Peyer's patch (tissue), 4 donors: ENCODE measurements at regions not wholly inside any gene's neighbourhood (a gene's known extent, or its start where the extent isn't known, plus 50 kb on each side); places are given as distances from the start of the nearest gene placed in this dataset.
A peak's percentile ranks its signal among the peaks of the same experiment; 100 is the strongest.

Experiments
- DNase-seq, 3 donors: peaks; one replicate each; pipeline ENCODE4 v3.0.0-alpha.2; 2017 to 2019
- H3K27ac ChIP-seq, 4 donors: fragments of 200-600 bp; sonication (generic); one replicate each; pipeline ENCODE4 v1.5.1; 2016 to 2019
- H3K27me3 ChIP-seq, 2 donors: fragments of 200-600 bp; sonication (generic); one replicate each; pipeline ENCODE4 v1.5.1; 2019
- H3K36me3 ChIP-seq, 3 donors: fragments of 200-600 bp; sonication (generic); one replicate each; pipeline ENCODE4 v1.5.1; 2016 to 2019
- H3K4me1 ChIP-seq, 4 donors: fragments of 200-600 bp; sonication (generic); one replicate each; pipeline ENCODE4 v1.5.1; 2016 to 2019
- H3K4me3 ChIP-seq, 4 donors: fragments of 200-600 bp; sonication (generic); 1 replicate in 3 of 4; 2 replicates in 1 of 4; pipeline ENCODE4 v1.5.1; 2016 to 2019; ENCODE audit warnings: mild to moderate bottlenecking in 1 of 4
- H3K9me3 ChIP-seq, 4 donors: fragments of 200-600 bp; sonication (generic); one replicate each; pipeline ENCODE4 v1.5.1; 2016 to 2019; ENCODE audit warnings: mild to moderate bottlenecking in 1 of 4
- POLR2A ChIP-seq, 2 donors: fragments of 450-650 bp; IDR thresholded peaks; one replicate each; pipeline ENCODE4 v1.5.1; 2017; ENCODE audit warnings: antibody characterized with exemption in 2 of 2, mild to moderate bottlenecking in 2 of 2, moderate library complexity in 2 of 2
- TF ChIP-seq, protein P1 (sequence below), 6 experiments: fragments of 450-650 bp in 4 of 6; fragments of 200-600 bp in 2 of 6; sonication (generic) in 1 of 6; IDR thresholded peaks; one replicate each; pipeline ENCODE4 v1.5.1; 2017 to 2019; ENCODE audit warnings: antibody characterized with exemption in 6 of 6, mild to moderate bottlenecking in 3 of 6, moderate library complexity in 1 of 6

DNA sequence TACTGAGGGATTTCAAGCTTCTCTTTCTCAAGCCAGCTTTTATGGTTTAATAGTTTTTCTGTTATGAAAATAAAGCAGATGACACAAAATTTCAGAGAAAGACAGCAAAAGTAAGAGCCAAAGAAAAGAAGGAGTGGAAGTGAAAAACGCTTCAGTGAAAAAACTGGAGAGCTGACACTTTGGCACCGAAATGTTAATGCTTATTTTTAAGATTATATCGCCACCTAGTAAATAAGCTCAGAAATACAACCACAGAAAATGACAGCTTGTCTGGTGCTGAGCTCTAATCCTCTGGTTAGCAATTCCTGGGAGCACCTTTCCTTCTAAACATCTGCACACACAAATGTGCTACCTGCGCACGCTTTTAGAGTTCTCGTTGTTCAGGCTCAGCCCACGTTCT lies 101.6 kb downstream of the ZPLD1 start:
- no peaks in the 10 kb centered on the region for H3K27me3 ChIP-seq
- DNase-seq, result no peak
- H3K36me3 ChIP-seq, result no peaks in the 10 kb centered on the region
- no peak overlapping the region for H3K27ac ChIP-seq
- H3K9me3 ChIP-seq, result no peaks in the 10 kb centered on the region
- no peak overlapping the region for H3K4me3 ChIP-seq
- no peak for TF ChIP-seq POLR2A (IDR thresholded peaks at IDR 0.05)
- TF ChIP-seq, protein P1, sequence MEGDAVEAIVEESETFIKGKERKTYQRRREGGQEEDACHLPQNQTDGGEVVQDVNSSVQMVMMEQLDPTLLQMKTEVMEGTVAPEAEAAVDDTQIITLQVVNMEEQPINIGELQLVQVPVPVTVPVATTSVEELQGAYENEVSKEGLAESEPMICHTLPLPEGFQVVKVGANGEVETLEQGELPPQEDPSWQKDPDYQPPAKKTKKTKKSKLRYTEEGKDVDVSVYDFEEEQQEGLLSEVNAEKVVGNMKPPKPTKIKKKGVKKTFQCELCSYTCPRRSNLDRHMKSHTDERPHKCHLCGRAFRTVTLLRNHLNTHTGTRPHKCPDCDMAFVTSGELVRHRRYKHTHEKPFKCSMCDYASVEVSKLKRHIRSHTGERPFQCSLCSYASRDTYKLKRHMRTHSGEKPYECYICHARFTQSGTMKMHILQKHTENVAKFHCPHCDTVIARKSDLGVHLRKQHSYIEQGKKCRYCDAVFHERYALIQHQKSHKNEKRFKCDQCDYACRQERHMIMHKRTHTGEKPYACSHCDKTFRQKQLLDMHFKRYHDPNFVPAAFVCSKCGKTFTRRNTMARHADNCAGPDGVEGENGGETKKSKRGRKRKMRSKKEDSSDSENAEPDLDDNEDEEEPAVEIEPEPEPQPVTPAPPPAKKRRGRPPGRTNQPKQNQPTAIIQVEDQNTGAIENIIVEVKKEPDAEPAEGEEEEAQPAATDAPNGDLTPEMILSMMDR (IDR thresholded peaks at IDR 0.05), result peak in 4 of 6 experiments; percentile 29 to 60 (median 50)
- no peaks in the 10 kb centered on the region for H3K4me1 ChIP-seq

DNA sequence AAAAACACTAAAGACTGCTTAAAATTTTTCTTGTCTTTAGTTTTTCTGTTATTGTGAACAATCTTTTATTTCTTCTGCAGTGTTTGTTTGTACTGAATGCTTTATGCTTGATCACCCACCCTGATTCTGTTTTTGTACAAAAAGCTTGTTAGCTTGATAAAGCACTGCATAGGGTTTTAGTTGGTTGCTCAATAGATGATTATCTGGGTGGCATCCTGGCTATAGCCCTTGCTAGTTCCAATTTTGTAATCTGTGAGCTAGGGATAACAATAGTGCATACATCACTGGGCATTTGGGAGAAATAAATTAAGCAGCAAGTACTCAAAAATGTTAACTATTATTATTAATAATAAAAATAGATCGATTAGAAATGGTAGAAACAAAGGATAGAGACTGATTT lies 102.3 kb downstream of the ZPLD1 start:
- TF ChIP-seq POLR2A (IDR thresholded peaks at IDR 0.05), result no peak
- TF ChIP-seq, protein P1 (IDR thresholded peaks at IDR 0.05), result no peak
- Histone ChIP-seq H3K4me1 (no peaks in the 10 kb centered on the region), H3K27ac (no peak overlapping the region), H3K36me3 (no peaks in the 10 kb centered on the region), H3K4me3 (no peak overlapping the region), H3K9me3 (no peaks in the 10 kb centered on the region), H3K27me3 (no peaks in the 10 kb centered on the region)
- no peak for DNase-seq

DNA sequence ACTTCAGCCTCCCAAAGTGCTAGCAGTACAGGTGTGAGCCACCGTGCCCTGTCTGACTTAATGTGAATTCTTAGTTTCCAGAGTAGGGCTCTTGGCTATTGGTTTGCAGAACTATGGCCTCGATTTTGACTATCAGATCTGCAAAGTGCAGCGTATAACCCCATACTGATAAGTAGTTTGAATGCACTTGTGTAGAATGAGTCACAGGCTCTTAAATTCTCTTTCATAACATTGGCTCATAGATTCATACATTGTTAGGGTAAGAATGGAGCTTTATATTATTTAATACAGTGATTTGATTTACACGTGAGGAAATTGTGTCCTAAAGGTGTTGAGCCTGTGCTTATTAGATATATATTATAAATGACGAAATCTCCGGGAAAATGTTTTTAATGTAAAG lies 109.9 kb downstream of the ZPLD1 start:
- H3K27ac ChIP-seq, result no peak overlapping the region
- H3K4me1 ChIP-seq, result no peaks in the 10 kb centered on the region
- no peaks in the 10 kb centered on the region for H3K27me3 ChIP-seq
- DNase-seq, result no peak
- H3K36me3 ChIP-seq, result no peaks in the 10 kb centered on the region
- no peak overlapping the region for H3K4me3 ChIP-seq
- no peaks in the 10 kb centered on the region for H3K9me3 ChIP-seq
- no peak for TF ChIP-seq POLR2A (IDR thresholded peaks at IDR 0.05)
- TF ChIP-seq, protein P1 (IDR thresholded peaks at IDR 0.05), result no peak

DNA sequence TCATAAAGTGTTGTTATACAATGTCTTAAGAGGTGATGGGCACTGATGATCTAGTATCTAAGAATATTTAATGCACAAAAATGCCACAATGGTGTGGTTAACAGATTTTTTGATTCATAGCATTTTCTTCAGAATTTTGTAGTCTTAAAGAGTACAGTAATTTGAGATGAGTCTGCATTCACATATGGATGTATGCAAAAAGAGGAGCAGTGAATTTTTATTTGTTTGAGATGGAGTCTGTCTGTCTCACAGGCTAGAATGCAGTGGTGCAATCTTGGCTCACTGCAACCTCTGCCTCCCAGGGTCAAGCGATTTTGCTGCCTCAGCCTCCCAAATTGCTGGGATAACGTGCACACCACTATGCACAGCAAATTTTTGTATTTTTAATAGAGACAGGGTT lies 110.5 kb downstream of the ZPLD1 start:
- Histone ChIP-seq H3K9me3 (no peaks in the 10 kb centered on the region), H3K36me3 (no peaks in the 10 kb centered on the region), H3K4me1 (no peaks in the 10 kb centered on the region), H3K4me3 (no peak overlapping the region), H3K27ac (no peak overlapping the region), H3K27me3 (no peaks in the 10 kb centered on the region)
- TF ChIP-seq, protein P1 (IDR thresholded peaks at IDR 0.05), result no peak
- no peak for TF ChIP-seq POLR2A (IDR thresholded peaks at IDR 0.05)
- DNase-seq, result no peak

DNA sequence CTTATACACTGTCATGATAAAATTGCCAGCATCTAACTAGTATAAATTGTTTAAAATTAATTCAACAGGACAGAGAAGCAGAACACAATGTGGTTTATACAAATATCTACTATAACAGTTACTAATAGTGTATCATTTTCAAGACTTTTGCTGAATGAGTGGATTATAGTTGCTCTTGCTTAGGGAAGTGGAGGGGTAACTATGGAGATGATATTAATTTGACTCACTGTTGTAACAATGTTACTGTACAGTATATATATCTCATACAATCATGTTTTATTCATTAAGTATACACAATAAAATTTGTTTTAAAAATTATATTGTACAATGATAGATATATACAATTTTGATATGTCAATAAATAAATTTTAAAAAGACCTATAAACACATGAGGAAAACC lies 119.1 kb downstream of the ZPLD1 start:
- TF ChIP-seq, protein P1 (IDR thresholded peaks at IDR 0.05), result no peak
- TF ChIP-seq POLR2A (IDR thresholded peaks at IDR 0.05), result no peak
- Histone ChIP-seq H3K27me3 (no peaks in the 10 kb centered on the region), H3K9me3 (no peaks in the 10 kb centered on the region), H3K36me3 (no peaks in the 10 kb centered on the region), H3K4me1 (no peaks in the 10 kb centered on the region), H3K27ac (no peak overlapping the region), H3K4me3 (no peak overlapping the region)
- no peak for DNase-seq

DNA sequence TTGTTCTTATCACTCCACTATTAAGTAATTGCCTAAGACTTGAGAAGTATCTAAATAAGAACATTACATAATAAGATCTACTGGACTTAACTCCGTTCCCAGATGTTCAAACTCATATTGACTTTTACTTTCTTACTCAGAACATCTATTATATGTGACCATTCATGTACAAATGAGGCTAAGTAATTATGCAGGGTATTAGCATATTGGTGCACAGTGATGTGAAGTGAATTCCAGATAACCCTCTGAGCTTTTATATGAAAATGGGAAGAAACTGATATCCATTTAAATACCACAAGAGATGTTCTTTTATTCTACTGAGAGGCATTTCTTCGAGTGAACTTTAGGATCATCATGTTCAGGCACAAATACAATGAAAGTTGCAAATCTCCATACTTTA lies 135.7 kb downstream of the ZPLD1 start:
- H3K36me3 ChIP-seq, result no peaks in the 10 kb centered on the region
- TF ChIP-seq, protein P1 (IDR thresholded peaks at IDR 0.05), result no peak
- no peak for TF ChIP-seq POLR2A (IDR thresholded peaks at IDR 0.05)
- no peaks in the 10 kb centered on the region for H3K4me1 ChIP-seq
- no peak for DNase-seq
- H3K9me3 ChIP-seq, result no peaks in the 10 kb centered on the region
- no peak overlapping the region for H3K4me3 ChIP-seq
- no peak overlapping the region for H3K27ac ChIP-seq
- H3K27me3 ChIP-seq, result no peaks in the 10 kb centered on the region
